ENCODE measurements at regions not wholly inside any gene's neighbourhood (a gene's known extent, or its start where the extent isn't known, plus 50 kb on each side); places are given as distances from the start of the nearest gene placed in this dataset.
"Not testable (repeated sequence)": the region's sequence is repeated elsewhere in the genome, so short reads cannot be mapped to it uniquely, and the experiment has no call there.

DNA sequence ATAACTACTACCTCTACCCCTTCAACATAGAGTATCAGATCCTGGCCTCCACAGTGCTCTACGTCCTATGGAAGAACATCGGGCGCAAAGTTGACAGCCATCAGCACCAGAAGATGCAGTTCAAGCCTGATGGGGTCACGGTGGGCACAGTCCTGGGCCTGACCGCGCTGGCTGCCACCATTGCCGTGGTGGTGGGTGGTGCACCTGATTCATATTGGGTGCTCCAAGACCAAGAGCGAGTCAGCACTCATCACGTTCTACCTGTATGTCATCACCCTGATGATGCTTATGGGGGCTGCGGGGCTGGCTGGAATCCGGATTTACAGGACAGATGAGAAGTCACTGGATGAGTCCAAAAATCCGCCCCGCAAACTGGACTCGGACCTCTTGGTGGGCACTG, 846.4 kb downstream of the RPIA start:
- DNase-seq: not testable (repeated sequence)

DNA sequence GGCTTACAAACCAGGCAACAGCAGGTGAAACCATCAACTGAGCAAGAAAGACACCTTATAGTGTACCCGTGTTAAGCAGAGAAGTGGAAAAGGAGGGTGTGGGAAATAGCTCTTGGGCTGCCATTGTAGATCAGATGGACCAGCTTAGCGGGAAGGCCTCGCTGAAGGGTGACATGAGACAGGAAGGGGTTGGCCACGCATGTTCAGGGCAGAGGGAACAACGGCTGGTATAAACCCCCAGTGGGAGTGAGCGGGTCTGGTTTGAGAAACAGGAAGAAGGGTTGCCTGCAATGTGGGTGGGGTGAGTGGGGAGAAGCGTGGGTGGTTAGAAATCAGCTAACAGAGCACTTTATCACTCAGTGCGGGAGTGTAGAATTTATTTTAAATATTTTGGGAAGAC, 852.6 kb downstream of the RPIA start:
- DNase-seq: not testable (repeated sequence)

DNA sequence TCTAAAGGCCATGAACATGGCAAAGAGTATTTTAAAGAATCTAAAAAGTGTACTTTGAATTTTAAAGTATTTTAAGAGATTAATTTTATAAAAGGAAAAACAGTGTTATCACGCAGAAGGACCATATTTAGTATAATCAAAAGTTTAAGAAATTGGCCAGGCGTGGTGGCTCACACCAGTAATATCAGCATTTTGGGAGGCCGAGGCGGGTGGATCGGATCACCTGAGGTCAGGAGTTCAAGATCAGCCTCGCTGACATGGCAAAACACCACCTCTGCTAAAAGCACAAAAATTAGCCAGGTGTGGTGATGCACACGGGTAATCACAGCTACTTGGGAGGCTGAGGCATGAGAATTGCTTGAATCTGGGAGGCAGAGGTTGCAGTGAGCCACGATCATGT, 887.7 kb downstream of the RPIA start:
- not testable (repeated sequence) for DNase-seq

DNA sequence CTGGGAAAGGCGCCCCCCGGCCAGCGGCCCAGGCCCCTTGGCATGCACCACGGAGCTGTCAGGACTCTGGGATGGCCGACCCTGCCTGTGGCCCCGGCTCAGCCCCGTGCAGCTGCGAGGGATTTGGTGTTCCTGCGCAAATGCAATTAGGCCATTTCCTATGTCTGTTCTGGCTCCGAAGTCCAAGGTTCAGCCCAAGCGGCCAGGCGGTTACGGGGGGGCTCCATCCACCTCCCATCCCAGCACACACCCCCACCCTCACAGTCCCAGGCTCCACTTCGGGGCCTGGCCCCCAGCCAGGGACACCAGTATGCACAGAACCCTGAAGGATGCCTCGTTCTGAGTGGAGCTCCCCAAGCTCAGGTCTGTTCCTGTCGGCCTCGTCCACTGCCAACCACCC, 891.3 kb downstream of the RPIA start:
- not testable (repeated sequence) for DNase-seq

DNA sequence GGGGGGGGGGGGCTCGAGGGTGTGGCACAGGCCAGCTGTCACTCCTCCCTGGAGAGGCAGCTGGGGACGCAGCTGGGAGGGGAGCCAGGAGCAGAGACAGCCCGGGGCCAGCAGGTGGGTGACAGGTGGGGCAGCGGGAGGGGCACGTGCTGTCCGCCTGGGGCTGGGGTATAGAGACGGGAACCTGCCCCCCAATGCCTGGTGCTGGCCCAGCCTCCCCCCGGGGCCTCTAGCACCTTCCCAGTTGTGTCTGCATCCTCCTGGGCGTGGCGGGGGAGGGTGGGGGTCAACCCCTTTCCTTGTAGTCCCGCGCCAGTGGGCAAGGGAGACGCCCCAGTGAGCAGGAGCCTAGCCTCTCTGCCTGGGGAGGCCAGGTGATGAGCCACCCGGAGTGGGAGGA, 892.6 kb downstream of the RPIA start:
- DNase-seq: not testable (repeated sequence)

DNA sequence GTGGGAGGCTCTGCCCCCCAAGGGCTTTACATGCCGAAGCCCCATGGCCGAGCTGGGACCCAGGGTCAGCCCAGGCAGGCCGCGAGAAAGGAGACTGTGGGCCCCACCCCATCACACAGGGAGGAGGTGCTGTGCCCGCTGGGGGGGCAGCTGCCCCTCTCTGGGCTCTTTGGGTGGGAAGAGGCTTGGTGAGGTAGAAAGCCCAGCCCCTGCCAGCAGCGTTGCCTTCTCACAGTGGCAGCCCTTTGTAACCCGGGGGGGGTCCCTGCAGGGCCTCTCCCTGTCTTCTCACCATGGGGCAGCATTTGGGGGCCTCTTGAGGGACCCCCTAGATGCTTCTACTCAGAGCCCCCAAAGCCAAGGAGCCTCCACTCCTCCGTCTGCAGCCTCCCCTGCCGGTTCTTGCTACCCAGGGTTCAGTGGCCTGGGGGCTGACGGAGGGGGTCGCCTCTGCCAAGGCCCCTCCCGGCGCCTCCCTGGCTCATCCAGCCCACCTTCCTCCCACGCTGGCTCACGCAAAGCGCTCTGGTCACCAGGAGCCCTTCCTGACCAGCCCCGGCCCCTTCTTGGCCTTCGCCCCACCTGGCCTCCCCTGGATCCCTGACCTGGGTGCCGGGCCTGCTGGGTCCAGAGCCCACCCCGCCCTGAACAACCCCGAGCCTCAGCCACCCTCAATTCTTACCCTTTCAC, 893.5 kb downstream of the RPIA start:
- DNase-seq: not testable (repeated sequence)

DNA sequence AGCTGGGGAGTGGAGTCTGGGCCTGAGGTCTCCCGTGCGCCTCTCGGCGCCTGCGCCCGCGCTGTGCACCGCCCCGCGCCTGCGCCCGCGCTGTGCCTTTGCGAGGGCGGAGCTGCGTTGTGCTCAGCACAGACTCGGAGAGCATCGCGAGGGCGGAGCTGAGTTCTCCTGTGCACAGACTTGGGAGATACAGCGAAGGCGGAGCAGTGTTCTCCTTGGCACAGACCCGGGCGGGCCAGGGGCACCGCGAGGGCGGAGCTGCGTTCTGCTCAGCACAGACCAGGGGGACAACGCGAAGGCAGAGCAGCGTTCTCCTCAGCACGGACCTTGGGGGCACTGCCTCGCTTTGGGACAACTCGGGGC, 894.1 kb downstream of the RPIA start:
- DNase-seq: peak; percentile 50

DNA sequence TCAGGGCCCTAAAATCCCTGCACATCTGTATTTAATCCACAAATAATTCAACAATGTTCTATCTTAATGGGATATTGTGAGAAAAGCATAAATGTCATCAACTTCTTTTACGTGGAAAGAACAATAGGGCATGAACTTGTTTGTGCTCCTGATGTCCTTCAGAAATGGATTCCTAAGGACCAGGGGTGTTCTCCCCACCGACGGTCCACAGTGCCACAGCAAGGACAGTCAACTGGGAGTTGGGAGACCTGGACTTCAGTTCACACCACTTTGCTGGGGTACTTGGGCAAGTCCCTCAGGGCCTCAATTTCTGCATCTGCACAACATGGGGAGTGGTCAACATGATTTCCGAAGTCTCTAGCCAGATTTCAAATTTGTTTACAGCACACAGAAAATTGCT, 908.4 kb downstream of the RPIA start:
- not testable (repeated sequence) for DNase-seq

DNA sequence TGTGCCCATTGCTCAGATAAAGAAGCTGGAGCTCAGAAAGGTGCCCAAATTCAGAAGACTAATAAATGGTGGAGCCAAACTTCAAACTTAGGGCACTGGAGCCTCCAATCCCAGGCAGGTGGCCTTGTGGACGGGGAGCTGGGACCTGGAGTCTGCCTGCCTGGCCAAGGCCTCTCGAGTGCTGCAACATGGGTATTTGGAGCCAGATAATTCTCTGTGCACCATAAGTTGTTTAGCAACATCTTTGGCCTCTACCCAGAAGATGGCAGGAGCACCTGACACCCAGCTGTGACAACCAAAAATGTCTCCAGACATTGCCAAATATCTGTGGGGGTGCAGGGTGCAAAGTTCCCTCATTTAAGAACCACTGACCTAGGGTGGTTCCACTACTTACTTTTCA, 915.0 kb downstream of the RPIA start:
- not testable (repeated sequence) for DNase-seq

DNA sequence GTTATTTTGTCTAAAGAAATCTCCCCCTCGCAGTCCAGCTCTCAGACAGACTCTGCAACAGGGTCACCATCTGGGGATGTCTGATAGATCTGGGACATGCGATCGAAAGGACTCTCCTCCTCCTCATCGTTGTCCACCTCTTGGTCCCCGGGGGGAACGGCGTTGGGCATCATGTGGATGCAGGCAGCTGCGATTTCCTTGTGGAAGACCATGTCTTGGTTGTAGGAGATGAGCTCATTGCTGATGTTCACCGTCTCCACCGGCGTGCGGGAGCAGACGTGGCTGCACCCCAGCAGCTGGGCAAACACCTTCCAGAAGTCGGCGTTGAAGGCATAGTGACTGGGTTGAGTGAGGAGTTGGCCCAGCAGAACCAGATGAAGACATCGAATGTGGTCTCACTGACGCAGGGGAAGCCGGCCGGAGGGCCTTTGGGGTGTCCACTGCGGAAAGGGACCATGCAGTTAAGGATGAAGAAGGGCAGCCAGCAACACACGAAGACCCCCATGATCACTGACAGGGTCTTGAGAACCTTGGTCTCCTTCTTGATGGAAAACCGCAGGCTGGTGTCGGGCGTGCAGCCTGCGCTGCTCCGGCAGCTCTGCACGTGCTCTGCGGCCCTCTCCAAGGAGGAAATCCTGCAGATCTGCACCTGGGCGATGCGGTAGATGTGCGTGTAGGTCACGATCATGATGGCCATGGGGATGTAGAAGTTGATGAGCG, 918.9 kb downstream of the RPIA start:
- DNase-seq: not testable (repeated sequence)

DNA sequence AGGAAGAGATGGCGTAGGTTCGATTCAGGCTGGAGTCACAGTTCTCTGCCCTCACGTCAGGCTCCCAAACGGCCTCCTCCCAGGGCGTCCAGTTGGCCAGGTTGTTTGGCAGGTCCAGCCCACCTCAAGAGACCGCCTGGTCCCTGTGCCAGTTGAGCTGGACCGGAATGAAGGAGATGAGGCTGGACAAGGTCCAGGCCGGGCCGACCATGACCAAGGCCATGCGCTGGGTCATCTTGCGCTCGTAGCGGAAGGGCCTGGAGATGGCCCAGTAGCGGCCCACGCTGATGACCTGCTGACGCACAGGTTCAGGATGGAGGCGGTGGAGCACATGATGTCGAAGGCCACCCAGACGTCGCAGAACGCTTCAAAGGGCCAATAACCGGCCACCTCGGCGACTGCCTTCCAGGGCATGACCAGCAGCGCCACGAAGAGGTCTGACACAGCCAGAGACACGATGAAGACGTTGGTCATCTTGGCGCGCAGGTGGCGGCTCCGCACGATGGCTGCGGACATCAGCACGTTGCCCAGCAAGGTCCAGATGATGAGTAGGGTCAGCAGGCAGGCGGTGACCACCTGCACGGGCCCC, 919.5 kb downstream of the RPIA start:
- DNase-seq: not testable (repeated sequence)

DNA sequence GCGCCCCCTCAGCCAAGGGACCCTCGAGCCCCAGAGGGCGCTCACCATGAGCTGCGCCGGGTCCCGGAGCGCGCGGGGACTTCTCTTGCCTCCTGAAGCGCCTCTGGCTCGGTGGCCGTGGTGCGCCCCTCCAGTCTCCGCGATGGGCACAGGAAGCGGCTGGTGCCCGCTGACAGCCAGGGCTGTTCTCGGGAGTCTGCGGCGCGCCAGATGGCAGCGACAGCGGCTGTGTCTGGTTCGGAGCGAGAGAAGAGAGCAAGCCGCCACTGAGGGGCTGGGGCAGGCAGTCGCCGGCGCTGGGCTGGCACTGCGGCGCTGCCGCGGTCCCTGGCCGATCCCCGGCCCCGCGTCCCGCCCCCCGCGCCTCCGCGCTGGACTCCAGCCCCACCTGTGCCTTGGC, 920.2 kb downstream of the RPIA start:
- DNase-seq: not testable (repeated sequence)

DNA sequence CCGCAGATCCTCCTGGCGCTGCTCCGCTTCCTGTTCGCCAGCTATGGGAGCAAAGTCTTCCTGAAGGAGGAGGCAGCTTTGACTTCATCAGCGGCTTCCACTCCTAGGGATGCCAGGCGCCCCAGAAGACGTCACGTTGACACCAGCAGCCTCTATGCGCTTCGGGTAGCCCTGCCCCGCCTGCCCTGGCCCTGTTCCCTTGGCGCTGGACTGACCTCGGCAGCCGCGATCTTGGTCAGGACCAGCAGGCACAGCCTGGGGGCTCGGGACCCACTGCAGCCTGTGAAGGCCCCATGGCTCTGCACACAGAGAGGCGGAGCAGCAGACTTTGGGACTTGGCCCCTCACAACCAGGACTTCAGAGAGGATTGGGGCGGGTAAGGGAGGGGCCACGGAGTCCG, 957.8 kb downstream of the RPIA start:
- DNase-seq: not testable (repeated sequence)

DNA sequence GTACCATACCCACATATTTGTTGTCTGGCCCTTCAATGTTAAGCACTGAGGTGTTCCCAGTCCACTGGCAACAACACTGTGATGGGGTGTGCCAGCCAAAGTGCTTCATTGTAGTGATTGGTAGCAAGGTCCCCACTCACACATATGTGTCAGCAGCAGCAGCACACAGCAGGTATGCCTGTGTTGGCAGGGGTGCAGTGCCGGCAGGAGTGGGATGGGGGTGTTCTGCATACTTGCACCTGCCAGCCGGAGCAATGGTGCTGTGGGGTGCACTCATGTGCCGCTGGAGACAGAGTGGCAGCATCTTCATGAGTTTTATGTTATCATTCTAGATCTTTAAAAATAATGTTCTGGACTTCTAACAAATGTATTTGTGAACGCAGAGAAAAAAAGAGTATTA, 987.8 kb downstream of the RPIA start:
- not testable (repeated sequence) for DNase-seq

Data from stimulated activated CD4-positive, alpha-beta T cell treated with anti-CD3 and anti-CD28 coated beads, Interleukin-15, amount 100 ng/mL, for 24 hours (primary cell).